ENCODE measurements at regions not wholly inside any gene's neighbourhood (a gene's known extent, or its start where the extent isn't known, plus 50 kb on each side); places are given as distances from the start of the nearest gene placed in this dataset.

GRCh38 chr2:138997856-138998517 is 217.8 kb upstream of the NXPH2 start:
- CTCF ChIA-PET = no interaction called here
- H3K27me3 Mint-ChIP-seq = no peaks in the 10 kb centered on the region
- no peak for TF ChIP-seq CTCF (IDR thresholded peaks at IDR 0.05)
- no peak for DNase-seq
- peaks cover 8% of the 10 kb centered on the region for H3K9me3 Mint-ChIP-seq
- H3K4me1 Mint-ChIP-seq = no peaks in the 10 kb centered on the region
- no peak for ATAC-seq (ENCODE audit: low read depth)
- no peak overlapping the region for H3K27ac Mint-ChIP-seq
- no peaks in the 10 kb centered on the region for H3K36me3 Mint-ChIP-seq (ENCODE audit: low read depth)
- intact Hi-C loops (cut with micrococcal nuclease) = no loop called here
- POLR2A ChIA-PET = no interaction called here
- no peak overlapping the region for H3K4me3 Mint-ChIP-seq

DNA sequence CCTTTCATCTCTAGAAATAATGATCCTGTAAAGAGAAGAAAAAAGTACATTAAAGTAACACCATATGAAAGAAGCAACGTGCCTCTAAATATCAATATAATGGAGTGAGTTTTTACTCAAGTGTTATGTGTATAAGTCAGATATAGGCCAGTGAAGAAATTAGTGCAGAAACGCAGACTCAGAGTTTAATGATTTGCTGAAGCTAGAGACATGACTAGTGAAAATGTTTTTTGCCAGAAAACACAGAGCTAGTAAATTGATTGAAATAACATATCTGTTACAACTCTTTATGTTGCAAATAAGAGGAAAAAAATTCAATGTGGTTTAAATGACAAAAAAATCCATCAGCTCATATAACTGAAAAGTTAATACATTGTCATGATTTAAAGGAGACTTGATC is 217.2 kb upstream of the NXPH2 start:
- H3K27ac Mint-ChIP-seq = no peak overlapping the region
- intact Hi-C loops (cut with micrococcal nuclease) = no loop called here
- no peak for TF ChIP-seq CTCF (IDR thresholded peaks at IDR 0.05)
- ATAC-seq (ENCODE audit: low read depth) = no peak
- H3K9me3 Mint-ChIP-seq = peaks cover 8% of the 10 kb centered on the region
- ChIA-PET CTCF (no interaction called here), POLR2A (no interaction called here)
- no peaks in the 10 kb centered on the region for H3K4me1 Mint-ChIP-seq
- no peaks in the 10 kb centered on the region for H3K27me3 Mint-ChIP-seq
- no peak overlapping the region for H3K4me3 Mint-ChIP-seq
- DNase-seq = no peak
- H3K36me3 Mint-ChIP-seq (ENCODE audit: low read depth) = no peaks in the 10 kb centered on the region

- no peak for ATAC-seq (ENCODE audit: low read depth)
- intact Hi-C loops (cut with micrococcal nuclease) = no loop called here
- Mint-ChIP-seq H3K9me3 (peaks cover 9% of the 10 kb centered on the region), H3K36me3 (ENCODE audit: low read depth) (no peaks in the 10 kb centered on the region), H3K27me3 (no peaks in the 10 kb centered on the region), H3K4me3 (no peak overlapping the region), H3K4me1 (no peaks in the 10 kb centered on the region), H3K27ac (no peak overlapping the region)
- TF ChIP-seq CTCF (IDR thresholded peaks at IDR 0.05) = no peak
- POLR2A ChIA-PET = no interaction called here
- no peak for DNase-seq
- CTCF ChIA-PET = no interaction called here
Observed at GRCh38 chr2:138994502-138994901, 214.3 kb upstream of the NXPH2 start.

DNA sequence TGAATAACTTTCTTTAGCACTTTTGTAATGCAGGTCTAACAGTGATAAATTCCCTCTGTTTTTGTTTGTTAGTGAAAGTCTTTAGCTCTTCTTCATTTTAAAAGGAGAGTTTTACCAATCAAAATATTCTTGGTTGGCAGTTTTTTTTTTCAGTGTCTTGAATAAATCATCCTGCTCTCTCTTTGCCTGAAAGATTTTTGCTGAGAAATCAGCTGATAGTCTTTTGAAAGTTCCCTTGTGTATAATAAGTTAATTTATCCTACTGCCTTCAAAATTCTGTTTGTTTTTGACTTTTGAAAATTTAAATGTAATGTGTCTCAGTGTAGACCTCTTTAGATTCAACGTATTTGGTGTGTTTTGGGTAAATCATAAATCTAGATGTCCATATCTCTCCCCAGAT is 205.7 kb upstream of the NXPH2 start:
- DNase-seq = no peak
- Mint-ChIP-seq H3K27ac (no peak overlapping the region), H3K9me3 (peaks cover 23% of the 10 kb centered on the region), H3K36me3 (ENCODE audit: low read depth) (no peaks in the 10 kb centered on the region), H3K4me3 (no peak overlapping the region), H3K4me1 (no peaks in the 10 kb centered on the region), H3K27me3 (no peaks in the 10 kb centered on the region)
- intact Hi-C loops (cut with micrococcal nuclease) = no loop called here
- POLR2A ChIA-PET = no interaction called here
- no peak for ATAC-seq (ENCODE audit: low read depth)
- no peak for TF ChIP-seq CTCF (IDR thresholded peaks at IDR 0.05)
- CTCF ChIA-PET = no interaction called here

GRCh38 chr2:138979131-138979785 is 199.1 kb upstream of the NXPH2 start:
- TF ChIP-seq CTCF (IDR thresholded peaks at IDR 0.05) = no peak
- H3K4me3 Mint-ChIP-seq = no peak overlapping the region
- DNase-seq = no peak
- no peaks in the 10 kb centered on the region for H3K4me1 Mint-ChIP-seq
- no peaks in the 10 kb centered on the region for H3K36me3 Mint-ChIP-seq (ENCODE audit: low read depth)
- no peak for ATAC-seq (ENCODE audit: low read depth)
- intact Hi-C loops (cut with micrococcal nuclease) = no loop called here
- H3K27me3 Mint-ChIP-seq = no peaks in the 10 kb centered on the region
- H3K27ac Mint-ChIP-seq = no peak overlapping the region
- POLR2A ChIA-PET = no interaction called here
- CTCF ChIA-PET = no interaction called here
- H3K9me3 Mint-ChIP-seq = peaks cover 6% of the 10 kb centered on the region

All from activated B cell treated with CpG ODN at 0.5 μM for 24 hours (primary cell).